HEK293T (cell line): ENCODE measurements at regions not wholly inside any gene's neighbourhood (a gene's known extent, or its start where the extent isn't known, plus 50 kb on each side); places are given as distances from the start of the nearest gene placed in this dataset.

Experiments used
- ARNT ChIP-seq: fragments of 450-650 bp; IDR thresholded peaks from 2 replicates; pipeline ENCODE4 v1.6.1; 2017; ENCODE audit warnings: mild to moderate bottlenecking
- BHLHE40 ChIP-seq: fragments of 450-650 bp; IDR thresholded peaks from 2 replicates; pipeline ENCODE4 v1.6.1; 2016; ENCODE audit warnings: mild to moderate bottlenecking, moderate library complexity, borderline replicate concordance
- ELF4 ChIP-seq: fragments of 450-650 bp; IDR thresholded peaks from 2 replicates; pipeline ENCODE4 v1.6.1; 2017; ENCODE audit warnings: antibody characterized with exemption
- FOXA1 ChIP-seq: fragments of 450-650 bp; IDR thresholded peaks from 2 replicates; pipeline ENCODE4 v1.6.1; 2016; ENCODE audit warnings: mild to moderate bottlenecking
- FOXK2 ChIP-seq: fragments of 450-650 bp; IDR thresholded peaks from 2 replicates; pipeline ENCODE4 v1.6.1; 2016; ENCODE audit warnings: mild to moderate bottlenecking
- FOXM1 ChIP-seq: fragments of 450-650 bp; IDR thresholded peaks from 2 replicates; pipeline ENCODE4 v1.6.1; 2017; ENCODE audit warnings: mild to moderate bottlenecking, borderline replicate concordance
- HDGF ChIP-seq: fragments of 450-650 bp; IDR thresholded peaks from 2 replicates; pipeline ENCODE4 v1.6.1; 2017; ENCODE audit warnings: antibody characterized with exemption, borderline replicate concordance
- L3MBTL2 ChIP-seq: fragments of 450-650 bp; conservative IDR thresholded peaks from 2 replicates; pipeline ENCODE4 v1.6.1; 2016; ENCODE audit warnings: mild to moderate bottlenecking
- SP1 ChIP-seq: fragments of 450-650 bp; IDR thresholded peaks from 2 replicates; pipeline ENCODE4 v1.6.1; 2017
- ZNF384 ChIP-seq: fragments of 450-650 bp; IDR thresholded peaks from 2 replicates; pipeline ENCODE4 v1.6.1; 2016
- TF ChIP-seq, protein P1 (sequence below): fragments of 450-650 bp; IDR thresholded peaks from 2 replicates; pipeline ENCODE4 v1.6.1; 2016

DNA sequence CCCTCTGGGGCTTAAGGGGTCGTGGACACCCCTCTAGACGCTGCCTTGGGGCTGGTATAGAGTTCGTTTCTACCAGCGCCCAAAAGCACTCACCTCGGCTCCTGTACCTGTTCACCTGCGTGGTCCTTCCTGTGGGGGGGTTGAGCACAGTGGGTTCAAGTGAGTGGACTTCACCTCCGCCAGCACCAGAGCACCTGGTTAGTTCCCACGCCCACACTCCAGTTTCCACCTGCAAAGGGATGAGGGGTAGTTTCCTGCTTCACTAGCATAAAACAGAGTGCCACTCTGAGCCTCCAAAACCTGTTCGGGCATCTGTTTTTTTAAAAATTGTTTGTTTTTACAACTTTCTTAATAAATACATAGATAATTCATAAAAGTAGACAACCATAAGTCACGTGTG, 64.5 kb upstream of the SIPA1L2 start:
- TF ChIP-seq HDGF (no peak), BHLHE40 (no peak), L3MBTL2 (no peak), SP1 (no peak), ELF4 (no peak), FOXK2 (no peak), FOXA1 (no peak), FOXM1 (no peak), ARNT (no peak), ZNF384 (no peak)
- TF ChIP-seq, protein P1, sequence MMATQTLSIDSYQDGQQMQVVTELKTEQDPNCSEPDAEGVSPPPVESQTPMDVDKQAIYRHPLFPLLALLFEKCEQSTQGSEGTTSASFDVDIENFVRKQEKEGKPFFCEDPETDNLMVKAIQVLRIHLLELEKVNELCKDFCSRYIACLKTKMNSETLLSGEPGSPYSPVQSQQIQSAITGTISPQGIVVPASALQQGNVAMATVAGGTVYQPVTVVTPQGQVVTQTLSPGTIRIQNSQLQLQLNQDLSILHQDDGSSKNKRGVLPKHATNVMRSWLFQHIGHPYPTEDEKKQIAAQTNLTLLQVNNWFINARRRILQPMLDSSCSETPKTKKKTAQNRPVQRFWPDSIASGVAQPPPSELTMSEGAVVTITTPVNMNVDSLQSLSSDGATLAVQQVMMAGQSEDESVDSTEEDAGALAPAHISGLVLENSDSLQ = no peak
